ENCODE measurements at regions not wholly inside any gene's neighbourhood (a gene's known extent, or its start where the extent isn't known, plus 50 kb on each side); places are given as distances from the start of the nearest gene placed in this dataset.

GRCh38 chr4:144801731-144802130 is 155.8 kb downstream of the HHIP start:
- no peak for TF ChIP-seq POLR2AphosphoS5 (IDR thresholded peaks at IDR 0.05)
- TF ChIP-seq CTCF (IDR thresholded peaks at IDR 0.05): no peak

Data from stomach (tissue), 4 donors.